Keratinocyte (primary cell): ENCODE measurements at regions not wholly inside any gene's neighbourhood (a gene's known extent, or its start where the extent isn't known, plus 50 kb on each side); places are given as distances from the start of the nearest gene placed in this dataset.

Experiments used
- DNase-seq: peaks from one replicate; pipeline ENCODE4 v3.0.0-alpha.2; 2011; ENCODE audit warnings: low read depth, missing footprints, low spot score
- FAIRE-seq: peaks from 2 replicates; lab custom pipeline; 2011; peaks lifted over from hg19 to GRCh38; lab: Jason Lieb, UNC
- H2AFZ ChIP-seq: 2 replicates; pipeline ENCODE4 v1.6.0; 2012; ENCODE audit warnings: low read length, control low read depth, inconsistent platforms; ENCODE audit not compliant: control insufficient read depth
- H3K27ac ChIP-seq: 2 replicates; pipeline ENCODE4 v1.5.1; 2011; ENCODE audit warnings: low read length; ENCODE audit not compliant: control insufficient read depth, insufficient read depth
- H3K27me3 ChIP-seq: 3 replicates; pipeline ENCODE4 v1.6.0; 2011; ENCODE audit warnings: low read length; ENCODE audit not compliant: control insufficient read depth, insufficient read depth; ENCODE audit errors: extremely low read depth
- H3K36me3 ChIP-seq, 2 experiments: 2 replicates in 1 of 2; 3 replicates in 1 of 2; pipeline ENCODE4 v1.5.1; 2011; ENCODE audit warnings: low read length in 2 of 2, mild to moderate bottlenecking in 1 of 2; ENCODE audit not compliant: control insufficient read depth in 2 of 2, insufficient read depth in 2 of 2; ENCODE audit errors: extremely low read depth in 1 of 2
- H3K4me1 ChIP-seq: 3 replicates; pipeline ENCODE4 v1.5.1; 2011; ENCODE audit warnings: low read length; ENCODE audit not compliant: control insufficient read depth, insufficient read depth; ENCODE audit errors: extremely low read depth
- H3K4me2 ChIP-seq: 3 replicates; pipeline ENCODE4 v1.6.0; 2011; ENCODE audit warnings: low read depth, low read length; ENCODE audit not compliant: control insufficient read depth, insufficient read depth; ENCODE audit errors: extremely low read depth
- H3K4me3 ChIP-seq, 3 experiments: fragments of 200-600 bp in 1 of 3; sonication (generic) in 1 of 3; 2 replicates in 2 of 3; 3 replicates in 1 of 3; pipeline ENCODE4 v1.5.1; 2011 to 2016; ENCODE audit warnings: low read length in 3 of 3, mild to moderate bottlenecking in 3 of 3, control low read depth in 2 of 3, inconsistent platforms in 1 of 3, low read depth in 1 of 3, mixed read lengths in 1 of 3, mixed run types in 1 of 3, moderate library complexity in 1 of 3; ENCODE audit not compliant: control insufficient read depth in 2 of 3, insufficient read depth in 2 of 3; ENCODE audit errors: extremely low read depth in 1 of 3
- H3K79me2 ChIP-seq: 2 replicates; pipeline ENCODE4 v1.6.0; 2012; ENCODE audit warnings: low read length; ENCODE audit not compliant: control insufficient read depth, insufficient read depth
- H3K9ac ChIP-seq: 3 replicates; pipeline ENCODE4 v1.6.0; 2011; ENCODE audit warnings: low read length; ENCODE audit not compliant: control insufficient read depth, insufficient read depth; ENCODE audit errors: extremely low read depth
- H3K9me1 ChIP-seq: 3 replicates; pipeline ENCODE4 v1.6.0; 2011; ENCODE audit warnings: low read length; ENCODE audit not compliant: control insufficient read depth, insufficient read depth; ENCODE audit errors: extremely low read depth
- H3K9me3 ChIP-seq: 2 replicates; pipeline ENCODE4 v1.5.1; 2012; ENCODE audit warnings: low read depth, low read length; ENCODE audit not compliant: control insufficient read depth
- H4K20me1 ChIP-seq: 3 replicates; pipeline ENCODE4 v1.6.0; 2011; ENCODE audit warnings: low read length; ENCODE audit not compliant: control insufficient read depth, insufficient read depth; ENCODE audit errors: extremely low read depth
- CTCF ChIP-seq, 3 experiments: IDR thresholded peaks in 1 of 3; conservative IDR thresholded peaks in 1 of 3; optimal IDR thresholded peaks in 1 of 3; 2 replicates in 2 of 3; 3 replicates in 1 of 3; pipeline versions ENCODE3 to v1.5.1; 2011; ENCODE audit warnings: low read length in 3 of 3, mild to moderate bottlenecking in 3 of 3, moderate library complexity in 2 of 3, control low read depth in 1 of 3, inconsistent platforms in 1 of 3; ENCODE audit not compliant: insufficient read depth in 2 of 3; ENCODE audit errors: extremely low read depth in 1 of 3
- EZH2 ChIP-seq: IDR thresholded peaks from one replicate; pipeline ENCODE4 v1.6.1; 2012; ENCODE audit warnings: inconsistent platforms, mild to moderate bottlenecking, low read length, moderate library complexity
- dilution Hi-C: fragments of 300-500 bp; cut with MboI; formaldehyde crosslinking; loops from one replicate; pipeline ENCODE4 v1.7.0; 2020; ENCODE audit warnings: low sequenced_read_pairs; ENCODE audit not compliant: extremely low pct_ligation_motif_present

- H3K4me2 ChIP-seq, result peak overlapping the region; percentile 94
- H3K4me3 ChIP-seq, result peak overlapping the region; percentile 51 to 75 (median 73)
- H3K9ac ChIP-seq, result peak overlapping the region; percentile 85
- DNase-seq (no peak), FAIRE-seq (no peak)
- H3K4me1 ChIP-seq, result peaks cover 43% of the 10 kb centered on the region
- no peaks in the 10 kb centered on the region for H3K9me3 ChIP-seq
- no peaks in the 10 kb centered on the region for H3K79me2 ChIP-seq
- H3K9me1 ChIP-seq, result no peaks in the 10 kb centered on the region
- H3K36me3 ChIP-seq, result no peaks in the 10 kb centered on the region
- H2AFZ ChIP-seq, result peak overlapping the region; percentile 89
- no peaks in the 10 kb centered on the region for H3K27me3 ChIP-seq
- dilution Hi-C loops, result no loop called here
- no peaks in the 10 kb centered on the region for H4K20me1 ChIP-seq
- TF ChIP-seq EZH2 (no peak), CTCF (optimal IDR thresholded peaks at IDR 0.05 in 1 of 3, IDR thresholded peaks at IDR 0.05 in 1 of 3, conservative IDR thresholded peaks at IDR 0.05 in 1 of 3; ENCODE audit: extremely low read depth in 1 of 3, insufficient read depth in 2 of 3, low read length in 3 of 3) (no peak)
- peak overlapping the region; percentile 61 for H3K27ac ChIP-seq
Observed at GRCh38 chr11:10930224-10930971, 72.5 kb upstream of the ZBED5 start.

GRCh38 chr11:10927538-10927937 is 69.7 kb upstream of the ZBED5 start:
- H3K9me3 ChIP-seq, result no peaks in the 10 kb centered on the region
- DNase-seq (no peak), FAIRE-seq (no peak)
- H3K4me3 ChIP-seq, result no peak overlapping the region
- no peaks in the 10 kb centered on the region for H3K9me1 ChIP-seq
- H3K27ac ChIP-seq, result no peak overlapping the region
- peaks cover 41% of the 10 kb centered on the region for H3K4me1 ChIP-seq
- no peak overlapping the region for H3K4me2 ChIP-seq
- H3K27me3 ChIP-seq, result no peaks in the 10 kb centered on the region
- dilution Hi-C loops, result no loop called here
- no peaks in the 10 kb centered on the region for H3K36me3 ChIP-seq
- H2AFZ ChIP-seq, result peak overlapping the region; percentile 26
- H4K20me1 ChIP-seq, result no peaks in the 10 kb centered on the region
- no peaks in the 10 kb centered on the region for H3K79me2 ChIP-seq
- H3K9ac ChIP-seq, result no peak overlapping the region
- TF ChIP-seq CTCF (optimal IDR thresholded peaks at IDR 0.05 in 1 of 3, IDR thresholded peaks at IDR 0.05 in 1 of 3, conservative IDR thresholded peaks at IDR 0.05 in 1 of 3; ENCODE audit: extremely low read depth in 1 of 3, insufficient read depth in 2 of 3, low read length in 3 of 3) (no peak), EZH2 (no peak)
